Dermis blood vessel endothelial cell (primary cell): ENCODE measurements at regions not wholly inside any gene's neighbourhood (a gene's known extent, or its start where the extent isn't known, plus 50 kb on each side); places are given as distances from the start of the nearest gene placed in this dataset.

Experiments
- DNase-seq: peaks from one replicate; pipeline ENCODE4 v3.0.0; 2010

GRCh38 chr14:61847861-61848260 lies 85.6 kb downstream of the SNAPC1 start:
- DNase-seq = no peak

- no peak for DNase-seq
Measured at GRCh38 chr14:61854898-61855297, 92.7 kb downstream of the SNAPC1 start.

GRCh38 chr14:61860294-61860918 lies 98.2 kb downstream of the SNAPC1 start:
- DNase-seq = peak; percentile 64

- no peak for DNase-seq
Measured at GRCh38 chr14:61861320-61861865, 99.2 kb downstream of the SNAPC1 start.

- no peak for DNase-seq
Measured at GRCh38 chr14:61864329-61864898, 102.2 kb downstream of the SNAPC1 start.

GRCh38 chr14:61866932-61867920 lies 105.0 kb downstream of the SNAPC1 start:
- no peak for DNase-seq

- DNase-seq = no peak
Measured at GRCh38 chr14:61868846-61869245, 106.6 kb downstream of the SNAPC1 start.

- DNase-seq = no peak
Measured at GRCh38 chr14:61870163-61870562, 107.9 kb downstream of the SNAPC1 start.

GRCh38 chr14:61872452-61872851 lies 110.2 kb downstream of the SNAPC1 start:
- no peak for DNase-seq

- DNase-seq = no peak
Measured at GRCh38 chr14:61875483-61875882, 113.3 kb downstream of the SNAPC1 start.

GRCh38 chr14:61876362-61877034 lies 114.3 kb downstream of the SNAPC1 start:
- no peak for DNase-seq

- DNase-seq = no peak
Measured at GRCh38 chr14:61877035-61877390, 114.8 kb downstream of the SNAPC1 start.

- no peak for DNase-seq
Measured at GRCh38 chr14:61877768-61878167, 115.5 kb downstream of the SNAPC1 start.

GRCh38 chr14:61878931-61879330 lies 116.7 kb downstream of the SNAPC1 start:
- no peak for DNase-seq

GRCh38 chr14:61881046-61881445 lies 118.8 kb downstream of the SNAPC1 start:
- DNase-seq = no peak

- DNase-seq = no peak
Measured at GRCh38 chr14:61884711-61885110, 122.5 kb downstream of the SNAPC1 start.

- DNase-seq = no peak
Measured at GRCh38 chr14:61885203-61885961, 123.2 kb downstream of the SNAPC1 start.

- DNase-seq = no peak
Measured at GRCh38 chr14:61887628-61888027, 125.4 kb downstream of the SNAPC1 start.

- DNase-seq = no peak
Measured at GRCh38 chr14:61889914-61890351, 127.7 kb downstream of the SNAPC1 start.

GRCh38 chr14:61891170-61891569 lies 128.9 kb downstream of the SNAPC1 start:
- DNase-seq = peak; percentile 30

GRCh38 chr14:61891810-61892209 lies 129.6 kb downstream of the SNAPC1 start:
- no peak for DNase-seq

GRCh38 chr14:61893371-61893940 lies 131.2 kb downstream of the SNAPC1 start:
- no peak for DNase-seq
